ENCODE measurements at regions not wholly inside any gene's neighbourhood (a gene's known extent, or its start where the extent isn't known, plus 50 kb on each side); places are given as distances from the start of the nearest gene placed in this dataset.

- TF ChIP-seq KDM5A (IDR thresholded peaks at IDR 0.05; ENCODE audit: low read length) (no peak), EZH2 (IDR thresholded peaks at IDR 0.05; ENCODE audit: low read depth, low read length, severe bottlenecking) (no peak)
These were observed 72.6 kb upstream of the SLC6A6 start (continued) for GRCh38 chr3:14329842-14330241.

All from H1 (cell line).